Forelimb muscle (tissue), 1 donor: ENCODE measurements at regions not wholly inside any gene's neighbourhood (a gene's known extent, or its start where the extent isn't known, plus 50 kb on each side); places are given as distances from the start of the nearest gene placed in this dataset.

Experiments
- DNase-seq: peaks from one replicate; pipeline ENCODE4 v3.0.0-alpha.2; 2013; ENCODE audit warnings: low read depth

DNA sequence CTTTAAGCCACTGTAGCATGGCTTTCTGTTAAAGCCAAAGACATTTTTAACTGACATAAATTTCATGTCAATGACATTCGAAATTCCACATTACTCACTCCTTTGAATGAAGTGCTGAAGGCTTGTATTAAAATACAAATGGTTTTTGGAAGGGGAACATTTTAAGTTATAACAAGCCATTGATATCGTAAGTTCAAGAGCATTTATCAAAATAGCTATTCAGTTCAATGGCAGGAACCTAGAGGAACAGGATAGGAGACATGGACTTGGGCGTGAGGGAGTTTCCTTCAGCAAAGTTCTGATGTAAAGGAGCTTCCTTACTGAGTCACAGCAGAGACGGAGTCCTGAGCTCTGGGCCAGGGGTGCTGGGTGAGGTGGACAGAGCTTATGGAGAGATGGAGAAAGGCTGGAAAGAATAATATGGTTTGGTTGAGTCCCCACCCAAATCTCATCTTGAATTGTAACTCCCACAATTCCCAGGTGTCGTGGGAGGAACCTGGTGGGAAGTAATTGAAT is 631.8 kb downstream of the BNC2 start:
- DNase-seq = no peak

DNA sequence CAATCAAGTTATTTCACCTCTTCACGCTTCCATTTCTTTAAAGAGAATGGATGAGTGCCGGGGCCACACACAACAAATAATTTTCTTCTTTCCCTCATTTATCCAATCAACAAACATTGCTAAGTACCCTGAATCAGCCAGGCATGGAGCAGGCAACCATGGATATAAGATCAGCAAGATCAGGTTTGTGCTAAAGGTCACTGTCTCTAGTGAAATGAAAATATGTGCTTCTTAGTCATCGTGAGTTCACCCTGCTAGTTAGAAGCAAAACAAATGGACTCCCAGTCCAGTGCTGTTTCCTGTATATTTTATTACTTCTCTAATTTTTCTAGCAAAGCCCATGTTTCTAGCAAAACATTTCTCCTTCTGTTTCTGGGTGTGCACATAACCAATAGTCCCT is 629.2 kb downstream of the BNC2 start:
- no peak for DNase-seq

DNA sequence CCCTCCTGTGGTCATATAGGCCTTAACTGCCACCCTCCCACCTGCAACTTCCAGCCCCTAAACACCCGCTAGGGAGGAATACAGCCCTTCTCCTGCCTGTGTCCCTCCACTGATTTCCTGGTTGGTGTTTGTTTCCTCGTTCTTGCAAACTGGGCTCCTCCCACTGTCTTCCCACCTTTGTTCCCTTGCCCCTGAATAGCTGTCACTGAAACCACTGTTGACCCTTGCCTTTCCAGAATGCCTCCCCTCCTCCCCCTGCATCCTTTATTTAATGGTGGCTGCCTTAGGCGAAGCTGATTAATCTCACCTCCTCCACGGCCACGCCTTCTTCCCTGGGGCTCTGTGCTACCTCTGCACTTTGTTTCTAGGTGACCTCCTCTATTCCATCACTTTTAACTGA is 626.7 kb downstream of the BNC2 start:
- DNase-seq = no peak

DNA sequence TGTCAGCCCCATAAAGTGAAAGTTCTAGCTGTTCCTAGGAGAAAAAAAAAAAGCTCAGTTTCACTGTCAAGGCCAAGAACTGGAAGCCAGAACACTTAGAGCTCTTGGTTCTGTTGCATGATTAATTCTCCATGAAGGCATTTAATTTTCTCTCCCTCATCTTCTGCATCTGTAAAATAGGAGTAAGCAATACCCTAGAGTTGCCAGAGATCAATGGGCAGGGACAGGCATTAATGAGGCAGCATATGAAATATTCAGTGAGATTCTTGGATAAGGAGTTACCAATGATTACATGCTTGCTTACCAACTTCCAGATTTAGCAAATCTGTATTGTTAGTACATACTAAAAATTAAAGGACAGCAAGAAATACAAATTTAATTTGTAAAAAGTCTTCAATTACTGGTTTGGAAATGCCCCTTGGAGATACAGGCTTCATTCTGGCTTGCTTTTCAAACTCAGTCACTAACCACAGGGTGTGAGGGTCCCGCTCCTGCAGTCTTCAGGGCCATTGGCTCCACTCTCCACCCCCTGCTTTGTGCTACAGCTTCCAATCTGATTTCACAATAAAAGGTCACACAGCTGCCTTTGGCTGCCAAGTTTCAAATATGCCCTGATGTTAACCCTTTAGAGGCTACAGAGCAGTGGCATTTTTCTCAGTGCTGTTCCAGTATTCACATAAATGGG is 624.6 kb downstream of the BNC2 start:
- no peak for DNase-seq

DNA sequence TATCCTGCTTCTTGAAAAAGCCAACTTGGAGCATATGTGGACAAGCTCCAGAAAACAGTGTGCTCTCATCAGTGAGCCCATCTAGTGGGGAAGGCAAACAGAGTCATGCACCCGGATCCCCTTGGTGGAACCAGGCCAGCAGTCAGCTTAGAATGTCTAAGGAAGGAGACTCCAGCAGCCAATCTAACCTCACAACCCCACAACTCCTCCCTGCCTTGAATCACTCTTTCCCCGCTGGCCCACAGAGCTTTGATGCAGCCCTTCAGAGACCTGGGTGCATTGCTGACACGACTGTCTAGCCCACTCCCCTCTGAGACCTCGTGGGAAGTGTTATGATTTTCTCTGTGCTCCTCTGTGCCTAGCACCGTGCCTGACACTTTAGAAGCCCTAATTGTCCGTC is 623.7 kb downstream of the BNC2 start:
- DNase-seq = no peak

DNA sequence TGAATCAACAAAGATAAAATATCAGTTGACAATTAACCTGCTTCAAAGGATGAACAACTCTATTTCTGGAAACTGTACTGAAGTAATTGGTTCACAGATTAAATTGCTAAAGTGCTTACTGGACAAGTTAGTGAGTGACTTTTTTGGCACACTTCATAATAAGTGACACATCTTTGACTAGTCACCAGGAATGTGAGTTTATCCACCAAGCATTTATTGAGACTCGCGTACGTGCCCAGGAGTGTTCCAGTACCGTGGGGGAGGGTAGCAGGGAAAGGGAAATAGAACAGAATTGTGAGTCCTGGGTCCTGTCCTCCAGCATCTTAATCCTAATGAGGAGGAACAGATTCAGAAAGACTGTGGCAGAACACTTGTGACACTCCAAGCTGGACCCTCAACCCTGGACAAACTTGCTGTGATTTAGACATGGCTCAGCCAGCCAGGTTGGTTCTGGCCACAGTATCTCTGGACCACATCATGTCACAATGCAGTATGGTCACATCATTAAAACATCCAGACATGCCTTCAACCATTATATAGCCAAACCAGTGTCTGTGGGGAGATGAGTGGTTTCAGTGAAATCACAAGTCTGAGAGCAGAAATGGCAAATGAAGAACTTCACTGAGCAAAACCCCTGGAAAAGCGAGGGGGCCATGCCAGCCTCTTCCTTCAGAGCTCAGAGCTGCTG is 623.1 kb downstream of the BNC2 start:
- DNase-seq = no peak

DNA sequence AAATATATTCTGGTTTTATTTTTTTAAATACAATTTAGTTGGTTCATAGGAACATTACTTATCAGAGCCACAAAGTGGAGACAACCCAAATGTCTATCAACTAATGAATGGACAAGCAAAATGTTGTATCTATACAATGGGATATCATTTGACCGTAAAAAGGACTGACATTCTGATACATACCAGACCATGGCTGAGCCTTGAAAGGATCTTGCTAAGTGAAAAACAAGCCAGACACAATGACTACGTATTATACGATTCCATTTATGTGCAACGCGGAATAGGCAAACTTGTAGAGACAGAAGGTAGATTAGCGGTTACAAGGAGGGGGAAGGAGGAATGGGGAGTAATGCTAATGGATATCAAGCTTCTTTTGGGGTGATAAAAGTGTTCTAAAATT is 621.6 kb downstream of the BNC2 start:
- DNase-seq = no peak

DNA sequence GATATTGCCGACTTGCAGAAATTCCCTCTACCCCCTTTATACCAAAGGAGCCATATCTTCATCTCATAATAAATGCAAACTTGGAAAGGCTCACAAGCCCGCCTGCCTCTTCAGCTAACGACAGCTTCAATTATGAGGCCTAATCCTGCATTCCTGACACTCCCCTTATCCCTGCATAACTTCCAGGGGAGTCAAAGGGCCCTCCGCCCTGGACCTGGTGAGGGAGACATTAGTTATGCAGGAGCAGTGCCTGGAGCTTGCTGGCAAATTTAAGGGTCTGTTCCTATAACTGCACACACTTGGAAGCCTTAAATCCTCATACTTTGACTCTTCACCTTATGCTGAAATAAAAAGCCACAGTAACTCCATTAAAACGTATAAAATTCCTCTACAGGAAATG is 617.9 kb downstream of the BNC2 start:
- DNase-seq = no peak

DNA sequence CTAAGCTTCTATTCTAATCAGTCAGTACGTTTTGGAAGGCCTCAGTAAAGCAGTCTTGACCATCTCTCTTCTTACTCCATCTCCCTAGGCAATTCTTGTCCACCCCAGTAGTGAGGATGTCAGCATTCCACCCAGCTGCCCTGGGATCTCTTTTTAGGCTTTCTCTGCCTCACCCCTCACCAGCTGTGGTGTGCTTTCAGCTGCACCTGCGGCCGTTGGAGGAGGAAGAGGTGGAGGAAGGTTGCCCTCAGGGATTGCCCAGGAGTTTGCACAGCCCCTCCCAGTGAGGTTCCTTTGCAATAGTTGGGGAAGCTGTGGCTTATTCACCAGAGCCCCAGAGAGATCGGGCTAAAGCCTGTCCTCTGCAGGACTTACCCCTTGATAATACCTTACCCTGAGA is 615.8 kb downstream of the BNC2 start:
- no peak for DNase-seq

DNA sequence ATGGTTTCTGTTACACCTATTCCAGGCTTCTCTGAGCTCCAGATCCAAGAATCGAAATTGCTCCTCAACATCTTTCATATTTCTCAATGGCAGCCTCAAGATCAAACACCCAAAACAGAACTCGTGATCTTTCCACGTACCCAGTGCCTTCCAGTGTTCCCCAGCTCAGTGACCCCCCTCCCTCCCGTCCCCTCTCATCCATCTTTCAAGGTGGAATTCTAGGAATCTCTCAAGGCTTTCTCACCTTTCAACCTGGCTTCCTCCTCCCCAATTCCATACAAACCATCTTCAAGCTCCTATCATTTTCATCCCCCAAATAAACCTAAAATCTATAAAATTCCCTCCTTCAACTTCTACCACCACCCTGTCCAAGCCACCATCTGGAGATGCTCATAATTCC is 615.3 kb downstream of the BNC2 start:
- no peak for DNase-seq

DNA sequence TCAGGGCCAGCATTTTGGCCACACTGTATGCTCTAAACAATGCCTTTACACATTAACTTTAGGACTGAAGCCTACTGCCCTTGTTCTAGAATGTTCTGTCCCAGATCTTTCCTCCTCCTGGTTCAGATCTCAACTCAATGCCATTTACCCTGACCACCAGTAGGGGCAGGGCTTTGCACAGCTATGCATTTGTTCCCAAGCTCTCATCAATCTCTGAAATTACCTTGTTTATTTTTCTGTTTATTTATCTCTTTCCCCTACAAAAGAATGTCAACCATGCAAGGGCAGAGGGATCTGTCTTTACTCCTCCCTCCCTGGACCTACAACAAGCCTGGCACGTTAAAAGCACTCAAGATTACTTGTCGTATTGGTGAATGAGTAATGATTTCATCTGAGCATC is 612.9 kb downstream of the BNC2 start:
- DNase-seq = no peak

DNA sequence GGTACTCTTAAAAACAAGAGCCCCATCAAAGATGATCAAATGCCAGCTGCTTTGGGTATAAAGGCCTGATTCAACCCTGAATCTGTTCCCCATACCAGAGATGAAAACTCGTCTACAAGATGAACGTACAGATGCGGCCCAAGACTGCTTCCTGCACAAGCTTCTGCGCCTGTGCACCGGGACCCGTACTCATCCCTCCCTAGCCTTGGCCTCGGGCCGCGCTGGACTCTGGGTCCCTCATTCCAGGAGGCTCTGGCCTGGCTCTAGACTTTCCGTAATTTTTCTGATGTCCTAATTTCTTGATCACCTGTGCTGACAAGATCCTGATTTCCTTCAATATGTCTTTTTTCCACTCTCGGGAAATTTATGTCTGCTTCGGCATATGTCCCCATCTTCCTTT is 612.3 kb downstream of the BNC2 start:
- DNase-seq = no peak

DNA sequence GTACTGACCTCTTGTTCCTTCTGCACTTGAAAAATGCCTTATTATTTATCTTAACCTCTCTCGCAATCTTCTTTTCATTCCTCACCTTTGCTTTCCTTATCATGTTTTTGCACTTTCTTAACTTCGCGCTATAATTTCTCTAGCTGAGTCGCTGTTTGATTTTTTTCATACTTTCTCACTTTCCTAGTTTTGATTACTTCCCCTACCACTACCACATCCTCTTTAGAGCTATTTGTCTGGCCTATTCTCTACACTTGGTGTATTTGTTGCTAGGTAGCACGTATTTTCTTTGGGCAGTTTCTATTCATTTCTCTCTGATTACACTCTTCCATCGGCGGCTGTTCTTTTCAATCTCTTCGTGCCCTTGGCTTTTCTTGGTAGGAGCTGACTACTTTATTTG is 611.8 kb downstream of the BNC2 start:
- DNase-seq = no peak

DNA sequence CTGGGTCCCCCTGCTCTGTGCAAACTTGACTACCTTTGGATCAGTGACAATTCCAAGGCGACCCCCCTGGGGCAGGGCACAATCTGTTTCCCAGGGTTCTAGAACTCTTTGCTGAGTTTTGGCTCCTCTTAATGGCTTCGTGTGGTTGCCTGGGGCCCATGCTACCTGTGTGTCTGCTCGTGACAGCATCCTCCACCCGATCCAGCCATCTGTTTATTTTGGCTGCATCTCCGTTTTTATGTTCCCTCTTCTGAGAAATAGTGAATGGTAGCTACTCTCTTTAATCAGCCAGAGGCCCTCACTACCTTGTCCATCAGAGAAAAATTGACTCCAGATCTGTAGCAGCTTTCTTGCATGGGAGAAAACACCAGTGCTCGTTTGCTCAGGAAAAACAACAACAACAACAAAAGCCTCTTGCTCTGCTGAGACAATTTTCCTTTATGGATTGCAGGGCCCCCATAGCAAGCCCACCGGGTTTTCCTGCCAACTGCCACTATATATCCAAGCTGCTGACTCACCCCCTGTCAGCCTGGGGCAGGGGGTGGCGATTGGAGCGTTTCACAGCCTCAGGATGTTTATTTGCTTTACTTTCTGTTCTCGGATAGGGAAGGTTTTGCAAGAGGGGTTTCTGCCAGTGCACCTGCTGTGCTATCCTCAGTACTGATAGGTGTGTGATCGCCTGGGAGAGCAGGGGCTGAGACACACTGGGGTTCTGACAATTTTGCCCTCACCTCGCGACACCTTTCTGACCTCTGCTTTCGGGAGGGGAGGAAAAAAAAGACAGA is 607.8 kb downstream of the BNC2 start:
- no peak for DNase-seq

DNA sequence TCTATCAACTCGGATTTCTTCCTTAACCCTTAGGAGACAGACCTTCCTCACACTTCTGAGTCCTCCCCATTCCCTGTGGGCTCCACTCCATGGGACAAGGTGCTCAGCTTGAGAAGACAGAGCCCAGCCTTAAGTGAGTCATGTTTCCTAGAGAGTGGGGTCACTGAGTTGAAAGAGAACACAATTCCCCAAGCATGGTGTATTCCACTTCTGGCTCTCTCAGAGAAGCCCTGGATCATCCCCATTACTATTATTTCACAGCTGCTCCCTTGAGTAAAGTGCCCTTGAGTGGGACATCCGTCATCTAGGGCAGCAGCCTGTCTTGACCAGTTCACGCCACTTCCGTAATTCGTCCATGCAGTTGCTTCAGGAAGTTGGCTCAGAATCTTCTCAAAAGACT is 604.8 kb downstream of the BNC2 start:
- DNase-seq = no peak

DNA sequence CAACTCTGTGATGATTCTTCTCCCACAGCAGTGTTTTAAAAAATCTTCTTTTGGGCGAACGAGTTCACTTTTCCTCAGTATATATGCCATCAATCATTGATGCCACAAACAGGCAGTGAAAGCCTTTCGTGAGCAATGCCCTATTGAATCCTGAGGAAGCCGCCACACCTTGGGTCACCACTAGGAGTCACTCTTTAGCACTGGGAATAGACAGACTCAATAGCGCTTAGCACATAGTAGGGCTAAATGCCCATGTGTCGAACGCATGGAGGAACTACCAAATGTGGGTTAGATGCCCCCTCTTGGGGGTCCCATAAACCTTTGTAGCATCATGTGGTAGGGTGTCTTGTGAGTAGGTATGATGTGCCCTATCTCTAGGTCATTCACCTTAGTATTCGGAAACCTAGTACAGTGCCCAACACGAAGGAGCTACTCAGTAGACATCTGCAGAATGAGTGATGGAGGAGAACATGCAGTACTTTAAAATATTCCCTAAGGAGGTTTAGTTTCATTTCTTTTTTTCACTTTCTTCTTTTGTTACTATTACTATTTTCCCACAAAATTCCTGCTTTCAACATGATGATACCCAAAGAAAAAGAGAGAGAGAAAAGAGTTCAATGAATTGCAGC is 603.7 kb downstream of the BNC2 start:
- no peak for DNase-seq

DNA sequence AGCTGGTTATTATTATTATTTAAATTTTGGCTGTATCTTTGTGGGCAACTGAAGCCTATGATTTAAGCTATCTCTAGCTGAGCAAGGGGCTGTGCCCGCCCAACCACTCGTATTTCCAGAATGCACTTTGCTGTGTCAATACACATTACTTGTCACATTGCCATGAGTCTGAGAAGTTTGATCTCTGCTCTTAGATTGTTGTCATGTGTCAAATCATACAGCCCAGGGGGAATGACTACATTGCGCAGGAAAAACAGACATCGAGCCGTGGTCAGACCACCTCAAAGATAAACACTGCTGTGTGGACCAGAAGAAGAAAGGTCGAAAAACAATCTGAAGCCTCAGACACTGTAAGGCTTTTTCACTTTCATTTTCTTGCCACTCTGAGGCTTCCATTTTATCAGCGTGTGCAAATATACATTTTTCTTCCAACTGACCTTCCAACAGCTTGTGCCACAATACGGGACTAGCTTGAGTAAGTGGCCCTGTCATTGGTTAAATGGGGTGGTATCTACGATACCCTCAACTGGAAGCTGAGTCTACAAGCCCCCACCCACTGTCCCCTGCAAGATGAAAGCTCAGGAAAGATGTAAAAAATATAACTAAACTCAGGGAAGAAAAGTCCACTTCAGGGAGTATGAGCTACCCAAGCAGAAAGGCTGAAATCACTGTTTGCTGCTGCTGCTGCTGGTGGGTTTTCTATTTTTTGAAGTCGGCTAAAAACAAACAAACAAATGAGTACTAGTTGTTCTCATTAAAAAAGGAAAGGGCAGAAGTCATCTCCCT is 603.0 kb downstream of the BNC2 start:
- no peak for DNase-seq

DNA sequence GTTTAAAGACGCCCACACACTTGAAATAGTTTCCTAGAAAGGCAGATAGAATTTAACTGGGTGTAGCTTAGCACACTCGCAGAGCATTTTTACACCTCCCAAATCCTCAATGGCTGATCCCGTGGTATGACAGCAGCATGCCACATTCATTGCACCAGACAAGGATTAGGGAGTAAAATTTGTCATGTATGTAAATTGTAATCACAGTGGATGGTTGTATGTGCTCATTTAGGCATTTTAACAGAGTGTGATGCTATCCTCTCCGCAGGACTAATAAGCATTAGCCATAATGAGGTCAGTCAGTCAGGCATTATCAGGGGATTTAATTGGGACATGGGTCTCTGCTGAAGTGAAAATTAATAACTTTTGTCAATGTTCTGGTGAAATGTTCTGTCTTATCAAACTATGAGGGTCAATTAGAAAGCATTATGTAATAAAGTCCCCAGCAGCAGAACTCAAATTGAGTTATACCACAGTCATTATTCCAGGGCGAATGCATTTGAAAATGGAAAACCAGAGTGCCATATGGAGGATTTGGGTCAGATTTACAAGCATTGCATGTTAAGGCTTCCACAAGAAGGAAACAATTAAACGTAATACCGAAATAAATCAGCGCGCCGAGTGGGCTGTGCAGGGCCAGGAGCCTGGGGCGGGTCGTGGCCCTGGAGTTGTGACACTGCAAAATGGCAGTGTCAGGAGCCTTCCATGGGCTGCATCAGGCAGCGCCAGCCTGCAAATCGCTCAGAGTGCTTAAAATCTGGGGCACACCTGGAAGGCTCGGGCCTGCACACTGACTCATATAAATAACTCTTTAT is 602.2 kb downstream of the BNC2 start:
- DNase-seq = no peak

DNA sequence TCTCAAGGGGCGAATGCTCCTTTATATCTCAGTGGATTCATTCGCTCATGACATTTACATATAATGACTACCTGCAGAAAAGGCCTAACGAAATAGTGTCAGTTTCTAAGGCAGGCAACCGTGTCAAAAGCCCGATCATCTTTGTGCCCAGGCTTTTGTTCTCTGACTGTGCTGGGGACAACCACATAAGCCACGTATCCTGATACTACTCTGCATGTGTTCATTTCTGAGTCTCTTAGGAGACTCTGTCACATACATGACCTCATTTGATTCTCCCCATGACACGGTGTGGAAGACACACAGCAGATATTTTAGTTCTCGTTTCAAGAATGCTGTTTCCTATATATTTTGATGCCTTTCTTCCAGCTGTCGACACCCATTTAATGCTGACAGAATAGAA is 598.5 kb downstream of the BNC2 start:
- no peak for DNase-seq

DNA sequence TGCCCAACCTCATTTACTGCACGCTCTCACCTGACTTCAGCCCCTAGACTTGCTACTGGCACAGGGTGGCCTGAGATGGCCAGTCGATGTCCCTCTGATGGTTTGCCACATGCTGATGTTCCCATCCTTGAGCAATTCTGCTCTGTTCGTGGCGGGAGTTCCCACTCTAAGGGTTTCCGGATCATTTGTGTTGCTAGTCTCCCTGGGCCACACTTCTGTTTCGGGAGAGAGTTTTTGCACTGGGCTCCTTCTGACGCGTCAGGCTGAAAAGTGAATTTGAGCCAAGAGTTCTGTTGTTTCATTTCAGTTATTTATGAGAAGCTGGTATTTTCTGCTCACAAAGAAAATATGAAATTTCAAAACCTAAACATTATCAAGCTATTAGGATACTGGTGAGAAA is 597.7 kb downstream of the BNC2 start:
- DNase-seq = no peak
